ENCODE measurements at regions not wholly inside any gene's neighbourhood (a gene's known extent, or its start where the extent isn't known, plus 50 kb on each side); places are given as distances from the start of the nearest gene placed in this dataset.

DNA sequence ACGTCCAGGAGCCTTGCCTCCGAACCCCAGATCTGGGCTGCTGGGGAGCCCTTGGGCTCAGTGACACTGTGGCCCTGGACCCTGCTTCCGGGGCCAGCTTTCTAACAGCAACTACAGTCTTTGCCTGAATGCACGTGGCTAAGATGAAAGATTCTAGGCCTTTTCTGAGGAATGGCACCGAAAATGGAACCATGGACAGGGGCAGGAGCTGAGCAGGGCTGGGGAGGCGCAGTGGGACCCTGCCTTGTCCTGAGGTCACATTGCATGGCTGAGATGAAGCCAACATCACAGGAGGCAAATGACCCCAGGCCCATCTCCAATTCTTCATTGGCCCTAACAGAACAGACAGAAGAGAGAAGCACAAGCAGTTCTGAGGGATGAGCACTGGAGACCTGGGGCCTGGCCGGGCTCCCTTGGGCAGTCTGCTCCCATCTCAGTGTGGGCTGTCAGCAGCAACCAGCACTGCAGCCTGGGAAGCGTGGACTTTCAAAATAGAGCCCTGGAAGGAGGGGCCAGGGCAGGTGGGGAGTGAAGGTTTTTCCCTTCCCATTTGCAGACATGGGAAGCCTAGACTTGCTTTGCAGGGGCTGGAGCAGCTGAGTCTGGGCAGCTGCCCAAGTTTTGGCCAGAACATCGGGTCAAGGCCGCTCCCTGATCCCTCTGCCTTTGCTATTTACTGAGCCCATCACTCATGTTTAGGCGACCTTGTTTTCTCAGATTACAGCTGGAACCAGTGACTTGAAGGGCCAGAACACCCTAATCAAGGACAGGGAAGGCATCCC, 114.4 kb upstream of the TCERG1L start:
- H3K27ac ChIP-seq, result no peak overlapping the region
- TF ChIP-seq, protein P1, sequence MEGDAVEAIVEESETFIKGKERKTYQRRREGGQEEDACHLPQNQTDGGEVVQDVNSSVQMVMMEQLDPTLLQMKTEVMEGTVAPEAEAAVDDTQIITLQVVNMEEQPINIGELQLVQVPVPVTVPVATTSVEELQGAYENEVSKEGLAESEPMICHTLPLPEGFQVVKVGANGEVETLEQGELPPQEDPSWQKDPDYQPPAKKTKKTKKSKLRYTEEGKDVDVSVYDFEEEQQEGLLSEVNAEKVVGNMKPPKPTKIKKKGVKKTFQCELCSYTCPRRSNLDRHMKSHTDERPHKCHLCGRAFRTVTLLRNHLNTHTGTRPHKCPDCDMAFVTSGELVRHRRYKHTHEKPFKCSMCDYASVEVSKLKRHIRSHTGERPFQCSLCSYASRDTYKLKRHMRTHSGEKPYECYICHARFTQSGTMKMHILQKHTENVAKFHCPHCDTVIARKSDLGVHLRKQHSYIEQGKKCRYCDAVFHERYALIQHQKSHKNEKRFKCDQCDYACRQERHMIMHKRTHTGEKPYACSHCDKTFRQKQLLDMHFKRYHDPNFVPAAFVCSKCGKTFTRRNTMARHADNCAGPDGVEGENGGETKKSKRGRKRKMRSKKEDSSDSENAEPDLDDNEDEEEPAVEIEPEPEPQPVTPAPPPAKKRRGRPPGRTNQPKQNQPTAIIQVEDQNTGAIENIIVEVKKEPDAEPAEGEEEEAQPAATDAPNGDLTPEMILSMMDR (conservative IDR thresholded peaks at IDR 0.05), result no peak

DNA sequence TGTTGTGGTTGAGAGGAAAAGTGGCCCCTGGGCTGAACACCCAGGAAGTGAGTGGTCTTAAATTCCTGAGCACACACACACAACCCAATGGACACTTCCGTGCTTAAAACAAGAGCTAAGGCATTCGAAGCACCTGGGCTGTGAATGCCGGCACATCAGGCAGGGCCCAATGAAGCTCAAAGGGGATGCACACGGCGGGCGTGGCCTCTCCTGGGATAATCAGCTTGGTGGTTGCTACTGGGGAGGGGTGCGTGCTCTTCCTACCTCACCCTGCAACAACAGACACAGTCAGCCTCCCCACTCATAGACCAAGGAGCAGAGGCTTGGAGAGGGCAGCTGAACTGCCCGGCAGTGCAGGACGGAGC, 115.0 kb upstream of the TCERG1L start:
- TF ChIP-seq, protein P1 (conservative IDR thresholded peaks at IDR 0.05), result no peak
- no peak overlapping the region for H3K27ac ChIP-seq

DNA sequence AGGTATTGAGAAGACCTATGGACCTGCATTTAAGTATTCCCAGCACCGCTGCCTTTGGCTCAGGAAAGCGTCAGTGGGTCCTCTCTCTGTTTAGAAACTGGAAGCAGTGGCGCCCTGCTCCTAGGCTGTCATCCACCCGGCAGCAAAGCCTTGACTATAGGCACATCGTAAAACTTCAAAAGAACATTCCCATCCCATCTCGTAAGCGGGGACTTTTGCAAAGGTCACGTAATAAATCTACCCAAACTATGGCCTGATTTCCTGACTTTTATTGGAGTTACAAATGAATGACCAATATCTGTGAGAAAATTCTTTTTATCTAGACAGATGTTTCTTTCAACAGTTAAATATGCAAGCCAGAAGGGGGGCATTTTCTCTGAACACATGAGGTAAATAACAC, 115.8 kb upstream of the TCERG1L start:
- H3K27ac ChIP-seq, result no peak overlapping the region
- TF ChIP-seq, protein P1 (conservative IDR thresholded peaks at IDR 0.05), result no peak

DNA sequence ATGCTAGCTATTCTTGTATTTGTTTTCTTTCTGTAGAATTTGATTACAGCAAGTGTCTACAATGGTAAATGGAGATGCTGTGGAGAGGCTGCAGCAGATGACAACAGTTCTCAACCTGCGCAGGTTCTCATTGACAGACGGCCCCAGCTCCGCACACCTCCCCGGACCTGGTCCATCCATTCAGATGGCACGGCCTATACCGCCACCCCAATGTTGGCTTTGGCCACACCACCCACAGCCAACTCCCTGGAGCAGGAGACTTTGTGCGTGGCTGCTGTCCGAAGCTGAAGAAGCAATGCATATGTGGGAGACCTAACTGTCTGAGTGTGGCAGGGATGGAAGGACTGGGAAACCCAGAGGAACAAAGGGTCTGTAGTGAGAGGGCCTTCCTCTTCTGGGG, 116.4 kb upstream of the TCERG1L start:
- TF ChIP-seq, protein P1 (conservative IDR thresholded peaks at IDR 0.05), result no peak
- no peak overlapping the region for H3K27ac ChIP-seq

DNA sequence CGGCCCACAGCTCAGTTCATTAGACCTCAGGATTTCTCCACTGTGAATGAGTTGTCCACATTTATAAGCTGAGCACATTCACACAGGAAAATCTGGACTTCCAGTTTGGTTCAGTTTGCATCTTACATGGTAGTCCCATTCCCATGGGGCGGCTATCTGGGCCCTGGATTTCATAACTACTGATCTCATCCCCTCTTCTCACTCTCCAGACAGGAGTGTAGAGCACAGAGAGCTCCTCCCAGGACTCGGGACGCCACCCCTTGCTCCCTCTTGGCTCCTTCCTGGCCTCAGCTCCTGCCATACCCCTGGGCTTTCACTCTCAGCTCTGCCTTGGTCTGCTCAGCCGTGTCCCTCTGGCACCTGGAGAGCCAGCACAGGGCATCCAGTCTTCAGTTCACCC, 117.6 kb upstream of the TCERG1L start:
- TF ChIP-seq, protein P1 (conservative IDR thresholded peaks at IDR 0.05), result no peak
- H3K27ac ChIP-seq, result no peak overlapping the region

DNA sequence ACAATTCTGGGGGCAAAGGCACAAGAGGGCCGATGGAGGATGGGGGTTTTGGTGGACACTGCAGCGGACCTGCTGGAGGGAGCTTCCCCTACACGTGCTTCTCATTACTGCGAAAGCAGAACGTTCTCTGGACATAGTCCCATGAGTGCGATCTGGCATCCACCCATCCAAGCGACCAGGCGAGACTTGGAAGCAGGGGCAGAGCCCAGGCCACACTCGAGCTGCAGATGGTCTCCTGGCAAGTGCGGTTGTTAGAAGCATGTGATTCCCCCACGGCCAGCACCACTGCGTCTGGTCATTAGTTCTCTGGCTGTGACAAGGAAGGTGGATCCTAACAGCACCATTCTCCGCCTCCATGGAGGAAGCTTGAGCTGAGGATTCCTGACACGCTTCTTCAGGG, 118.4 kb upstream of the TCERG1L start:
- H3K27ac ChIP-seq, result no peak overlapping the region
- TF ChIP-seq, protein P1 (conservative IDR thresholded peaks at IDR 0.05), result no peak

DNA sequence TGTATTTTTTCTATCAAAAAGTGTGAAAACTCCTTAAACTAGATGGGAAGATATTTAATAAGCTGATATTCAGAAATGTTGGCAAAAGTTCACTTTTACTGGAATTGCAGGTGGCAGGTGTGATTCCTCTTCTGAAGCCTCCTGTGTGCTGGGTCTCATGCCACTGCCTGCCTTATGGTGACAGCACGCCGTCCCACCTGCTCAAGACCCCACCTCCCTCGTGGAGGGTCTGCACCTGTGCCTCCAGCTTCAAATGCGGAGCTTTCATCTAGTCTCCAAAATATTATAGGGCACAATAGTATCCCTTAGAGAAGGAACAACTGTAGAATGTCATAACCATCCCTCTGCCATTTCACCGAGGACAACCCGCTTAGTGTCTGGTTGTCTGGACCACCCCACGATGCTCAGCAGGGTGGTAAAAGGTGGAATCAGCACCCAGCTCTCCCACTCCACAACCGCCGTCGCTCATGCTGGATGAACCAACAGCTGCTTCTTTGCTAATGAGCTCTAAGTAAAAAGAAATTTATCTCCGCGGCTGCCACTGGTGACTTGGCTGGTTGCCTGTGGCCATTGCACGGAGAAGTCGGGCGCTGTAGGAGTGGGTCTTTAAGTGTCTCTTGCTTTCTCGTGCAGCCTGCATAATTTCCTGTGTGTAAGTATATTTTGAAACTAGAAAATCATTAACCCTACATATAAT, 119.3 kb upstream of the TCERG1L start:
- H3K27ac ChIP-seq, result no peak overlapping the region

More for the DNA sequence above, 119.3 kb upstream of the TCERG1L start:
- TF ChIP-seq, protein P1 (conservative IDR thresholded peaks at IDR 0.05), result no peak

All from VCaP (cell line).